Amniotic stem cell (primary cell): ENCODE measurements at regions not wholly inside any gene's neighbourhood (a gene's known extent, or its start where the extent isn't known, plus 50 kb on each side); places are given as distances from the start of the nearest gene placed in this dataset.
"Not testable (repeated sequence)": the region's sequence is repeated elsewhere in the genome, so short reads cannot be mapped to it uniquely, and the experiment has no call there.

Experiments
- DNase-seq: peaks from one replicate; lab custom pipeline; 2025; lab: John Stamatoyannopoulos, UW

- no peak for DNase-seq
Observed at GRCh38 chr2:121818546-121818945, 63.1 kb downstream of the TSN start.

GRCh38 chr2:121819846-121820245 is 64.4 kb downstream of the TSN start:
- no peak for DNase-seq

GRCh38 chr2:121821476-121822158 is 66.2 kb downstream of the TSN start:
- DNase-seq: no peak

GRCh38 chr2:121824264-121824663 is 68.8 kb downstream of the TSN start:
- DNase-seq: no peak

GRCh38 chr2:121825003-121825950 is 69.8 kb downstream of the TSN start:
- DNase-seq: no peak

GRCh38 chr2:121826036-121826435 is 70.6 kb downstream of the TSN start:
- DNase-seq: no peak

- no peak for DNase-seq
Observed at GRCh38 chr2:121828281-121828731, 72.9 kb downstream of the TSN start.

GRCh38 chr2:121830809-121831208 is 75.4 kb downstream of the TSN start:
- DNase-seq: no peak

GRCh38 chr2:121831841-121832240 is 76.4 kb downstream of the TSN start:
- DNase-seq: no peak

- no peak for DNase-seq
Observed at GRCh38 chr2:121832412-121833357, 77.2 kb downstream of the TSN start.

GRCh38 chr2:121833358-121833723 is 77.9 kb downstream of the TSN start:
- no peak for DNase-seq

- no peak for DNase-seq
Observed at GRCh38 chr2:121836611-121837010, 81.2 kb downstream of the TSN start.

GRCh38 chr2:121837591-121837990 is 82.1 kb downstream of the TSN start:
- DNase-seq: no peak

- DNase-seq: no peak
Observed at GRCh38 chr2:121838551-121838950, 83.1 kb downstream of the TSN start.

- DNase-seq: no peak
Observed at GRCh38 chr2:121839584-121839983, 84.1 kb downstream of the TSN start.

GRCh38 chr2:121849236-121849635 is 93.8 kb downstream of the TSN start:
- no peak for DNase-seq

GRCh38 chr2:121853149-121853548 is 97.7 kb downstream of the TSN start:
- not testable (repeated sequence) for DNase-seq

GRCh38 chr2:121855510-121855909 is 100.1 kb downstream of the TSN start:
- no peak for DNase-seq

GRCh38 chr2:121856360-121856759 is 100.9 kb downstream of the TSN start:
- DNase-seq: no peak

- DNase-seq: no peak
Observed at GRCh38 chr2:121858369-121858768, 102.9 kb downstream of the TSN start.

GRCh38 chr2:121858847-121859246 is 103.4 kb downstream of the TSN start:
- no peak for DNase-seq
